HG02588 (cell line): ENCODE measurements at regions not wholly inside any gene's neighbourhood (a gene's known extent, or its start where the extent isn't known, plus 50 kb on each side); places are given as distances from the start of the nearest gene placed in this dataset.

Source experiments
- ATAC-seq: cut with Tn5 transposase; IDR thresholded peaks from one replicate; pipeline ENCODE4 v1.9.1; 2021; ENCODE audit warnings: mild to moderate bottlenecking, moderate library complexity; ENCODE audit not compliant: unreplicated experiment

GRCh38 chr15:62431817-62432216, 266.7 kb upstream of the C2CD4B start:
- ATAC-seq: no peak

GRCh38 chr15:62432702-62433398, 267.8 kb upstream of the C2CD4B start:
- no peak for ATAC-seq

GRCh38 chr15:62436235-62436634, 271.1 kb upstream of the C2CD4B start:
- ATAC-seq: no peak

DNA sequence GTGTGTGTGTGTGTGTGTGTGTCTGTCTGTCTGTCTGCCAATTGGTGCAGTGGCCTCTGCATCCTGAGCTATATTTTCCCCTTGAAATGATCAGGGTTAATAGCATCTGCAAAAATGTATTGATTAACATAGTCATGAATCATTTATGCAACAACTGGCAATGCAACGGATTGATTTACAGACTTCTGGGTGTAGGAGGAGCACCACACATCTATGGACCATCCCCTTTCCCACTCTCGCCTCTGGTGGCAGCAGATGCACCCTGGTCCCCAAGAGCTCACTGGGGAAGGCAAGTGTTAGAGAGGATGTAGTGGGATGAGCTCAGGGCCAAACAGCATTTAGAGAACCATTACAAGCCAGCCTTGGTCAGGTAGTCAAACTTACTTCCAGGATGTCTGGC, 272.7 kb upstream of the C2CD4B start:
- no peak for ATAC-seq

GRCh38 chr15:62439543-62440016, 274.5 kb upstream of the C2CD4B start:
- no peak for ATAC-seq

DNA sequence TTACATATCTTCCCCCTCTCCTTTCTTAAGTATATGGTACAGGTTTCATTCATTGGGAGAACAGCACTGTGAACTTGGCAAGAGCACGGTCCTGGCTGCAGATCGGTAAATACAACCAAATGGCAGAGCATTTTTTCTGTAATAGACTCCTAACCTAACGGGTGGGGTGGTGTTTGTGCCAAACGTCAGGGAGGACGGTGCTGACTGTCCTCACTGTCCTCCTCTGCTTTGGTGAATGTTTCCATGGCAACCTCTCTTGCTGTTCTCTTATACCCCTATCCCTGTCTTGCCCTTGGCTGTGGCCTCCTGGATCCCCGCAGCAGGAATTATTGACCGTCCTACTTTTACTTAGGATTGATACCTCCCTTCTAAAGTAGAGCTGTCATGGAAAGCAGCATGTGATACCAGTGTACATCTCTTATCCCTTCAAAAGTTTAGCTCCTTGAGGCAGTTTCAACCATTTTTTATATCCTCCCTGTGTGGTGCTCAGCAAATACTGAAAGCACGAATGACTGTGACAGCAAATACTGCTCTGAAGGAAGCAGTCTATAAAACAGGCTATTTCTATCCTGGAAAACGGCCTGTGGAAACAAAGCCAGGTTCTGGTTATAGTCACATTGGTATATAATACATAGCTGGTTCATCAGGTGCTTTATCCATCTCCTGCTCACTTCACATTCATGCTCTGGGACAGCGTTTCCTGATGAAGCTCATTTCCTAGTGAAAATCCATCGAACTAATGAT, 275.4 kb upstream of the C2CD4B start:
- ATAC-seq: no peak

- ATAC-seq: no peak
These were observed 279.3 kb upstream of the C2CD4B start for GRCh38 chr15:62444104-62445022.

DNA sequence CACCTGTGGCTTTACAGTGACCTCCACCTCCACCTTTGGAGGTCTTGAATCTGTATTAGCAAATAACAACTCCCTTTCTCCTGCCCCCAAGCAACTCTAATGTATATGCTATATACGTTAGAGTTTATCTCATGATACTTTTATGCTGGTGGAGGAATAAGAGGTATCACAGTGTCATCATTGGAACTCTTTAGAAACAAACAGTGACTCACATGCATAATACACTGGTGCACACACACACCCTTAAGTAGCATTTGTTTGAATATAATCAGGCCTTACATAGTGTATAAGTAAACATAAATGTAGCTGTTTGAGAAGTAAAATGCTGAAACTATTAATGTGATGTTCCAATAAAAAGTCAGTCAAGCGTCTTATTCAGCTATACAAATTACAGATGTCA, 280.2 kb upstream of the C2CD4B start:
- ATAC-seq: no peak

DNA sequence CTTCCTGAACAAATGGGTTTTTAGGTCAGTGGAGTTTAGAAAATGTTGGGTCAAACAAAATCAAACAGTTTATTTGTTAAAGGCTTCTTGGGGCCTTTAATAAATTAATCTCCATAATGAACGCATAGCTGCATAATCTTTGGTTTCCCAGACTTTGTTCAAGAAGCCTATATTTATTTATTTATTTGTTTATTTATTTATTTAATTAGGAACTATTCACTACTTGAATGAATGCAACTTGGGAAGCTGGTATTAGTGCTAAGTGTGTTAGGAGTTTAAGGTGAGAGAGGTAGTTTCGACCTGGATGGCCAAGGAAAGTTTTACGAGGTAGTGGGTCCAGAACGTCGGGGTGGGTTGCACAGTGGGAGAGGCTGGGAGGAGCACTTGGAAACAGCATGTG, 281.9 kb upstream of the C2CD4B start:
- ATAC-seq: no peak

DNA sequence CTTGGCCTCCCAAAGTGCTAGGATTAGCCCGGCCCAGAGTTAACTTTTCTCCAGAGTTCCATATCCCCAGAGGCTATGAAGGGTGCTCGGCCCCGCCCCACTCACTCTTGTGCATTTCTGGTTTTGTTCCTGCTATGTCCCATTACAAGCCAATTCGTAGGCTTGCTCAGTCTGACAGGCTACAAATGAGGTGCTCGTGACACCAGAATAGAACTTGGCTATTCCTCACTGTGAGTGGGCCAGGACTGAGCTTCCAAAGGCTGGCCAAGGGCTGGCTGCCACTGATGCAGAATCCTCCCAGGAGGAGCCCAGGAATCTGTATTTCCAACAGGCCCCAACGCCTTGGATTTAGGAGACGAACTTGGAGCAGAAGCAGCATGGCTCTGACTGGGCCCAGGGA, 282.7 kb upstream of the C2CD4B start:
- ATAC-seq: no peak

DNA sequence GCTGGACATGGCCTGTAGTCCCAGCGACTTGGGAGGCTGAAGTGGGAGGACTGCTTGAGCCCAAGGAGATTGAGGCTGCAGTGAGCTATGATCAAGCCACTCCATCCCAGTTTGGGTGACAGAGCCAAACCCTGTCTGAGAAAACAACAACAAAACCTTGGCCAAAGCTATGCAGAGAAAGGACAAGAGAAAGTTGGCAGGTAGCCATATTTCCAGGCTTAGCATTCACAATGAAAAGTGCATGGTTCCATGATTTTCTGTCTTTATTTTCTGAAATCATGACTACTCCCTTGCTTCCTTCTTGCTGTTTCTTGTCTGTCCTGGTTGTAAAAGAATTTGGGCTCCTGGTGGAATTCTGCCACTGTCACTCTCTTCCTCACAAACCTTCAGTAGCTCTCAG, 284.6 kb upstream of the C2CD4B start:
- no peak for ATAC-seq

DNA sequence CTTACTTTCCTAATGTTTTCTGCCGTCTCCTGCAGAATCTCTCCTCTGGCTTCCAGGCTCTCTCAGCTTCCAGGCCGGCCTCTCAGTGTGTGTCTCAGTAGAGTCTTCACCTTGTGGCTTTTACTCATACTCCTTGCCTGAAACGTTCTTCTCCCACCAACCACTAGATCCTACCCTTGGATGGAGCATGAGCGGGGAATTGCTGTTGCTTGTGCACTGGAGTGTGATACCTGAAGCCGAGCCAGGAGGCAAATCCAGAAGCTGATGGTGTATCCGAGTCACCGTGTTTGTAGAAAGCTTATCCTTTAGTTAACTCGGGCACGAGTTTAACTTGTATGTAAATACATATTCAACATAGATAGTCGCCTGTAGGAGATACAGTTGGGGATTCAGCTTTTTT, 285.0 kb upstream of the C2CD4B start:
- no peak for ATAC-seq

- ATAC-seq: no peak
These were observed 286.9 kb upstream of the C2CD4B start for GRCh38 chr15:62452026-62452425.

- no peak for ATAC-seq
These were observed 287.6 kb upstream of the C2CD4B start for GRCh38 chr15:62452667-62453066.

GRCh38 chr15:62453375-62453774, 288.3 kb upstream of the C2CD4B start:
- ATAC-seq: no peak

DNA sequence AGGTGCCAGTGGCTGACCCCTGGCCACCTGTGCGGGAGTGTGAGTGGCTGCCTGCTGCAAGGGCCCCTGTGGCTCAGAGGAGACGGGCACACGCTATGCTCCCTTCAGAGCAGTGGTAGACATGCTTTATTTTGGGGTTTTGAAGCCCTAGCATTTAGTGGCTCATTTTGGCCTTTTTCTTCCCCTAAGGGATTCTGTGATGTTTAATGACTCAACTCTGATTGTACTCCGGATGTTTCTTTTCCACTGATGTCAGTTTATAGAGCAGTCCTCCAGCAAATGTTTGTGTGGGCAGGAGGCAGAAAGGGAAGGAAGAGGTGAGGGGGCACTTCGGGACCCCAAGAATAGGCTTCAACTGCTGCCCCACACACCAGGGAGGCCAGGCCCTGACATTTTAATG, 288.9 kb upstream of the C2CD4B start:
- no peak for ATAC-seq

DNA sequence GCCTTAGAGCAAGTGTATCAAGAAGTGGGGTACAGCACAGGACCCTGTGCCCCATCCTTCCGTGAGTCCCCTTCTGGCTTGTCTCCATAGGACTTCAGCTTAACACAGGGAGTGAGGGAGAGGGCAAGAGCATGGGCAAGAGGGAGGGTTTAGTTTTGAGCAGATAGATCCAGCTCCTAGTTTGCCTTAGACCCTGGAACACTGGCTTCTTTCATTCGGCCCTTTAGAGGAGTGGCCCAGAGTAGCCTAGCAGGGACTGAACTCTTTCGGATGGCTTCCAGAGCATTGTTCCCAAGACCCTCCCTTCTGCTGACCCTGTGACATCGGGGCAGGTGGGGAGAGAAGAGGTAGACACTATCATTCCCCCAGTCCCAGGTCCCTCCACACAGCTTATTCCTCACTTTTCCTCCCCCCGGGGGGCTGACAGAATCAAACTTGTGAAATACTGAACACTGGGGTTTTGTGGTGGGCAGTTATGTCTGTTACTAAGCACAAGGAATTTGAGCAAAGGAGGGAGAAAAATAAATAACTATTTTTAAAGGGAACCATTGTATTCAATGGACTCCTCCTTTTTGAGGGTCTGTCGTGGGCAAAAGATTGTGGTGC, 289.6 kb upstream of the C2CD4B start:
- ATAC-seq: no peak

DNA sequence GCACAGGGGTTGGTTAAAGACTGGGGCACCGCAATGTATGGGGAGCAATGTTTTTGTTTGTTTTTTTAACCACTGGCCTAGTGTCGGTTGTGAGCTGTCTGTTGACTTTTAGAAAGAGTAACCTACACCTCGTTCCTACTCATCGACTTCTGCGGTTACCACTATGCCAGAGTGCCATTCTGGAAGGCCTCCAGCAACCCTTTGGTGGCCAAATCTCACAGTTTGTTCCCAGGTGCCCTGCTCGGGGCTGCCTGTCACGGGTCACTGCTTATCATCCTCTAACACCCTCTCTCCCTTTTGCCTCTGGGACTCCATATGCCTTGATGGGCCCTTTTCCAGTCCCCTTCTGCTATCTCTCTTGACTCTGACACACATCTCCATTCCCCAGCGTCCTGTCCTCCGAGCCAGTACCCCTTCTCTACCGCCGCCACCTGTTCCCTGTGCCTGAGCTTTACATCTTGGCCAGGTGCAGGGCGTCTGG, 290.4 kb upstream of the C2CD4B start:
- no peak for ATAC-seq

DNA sequence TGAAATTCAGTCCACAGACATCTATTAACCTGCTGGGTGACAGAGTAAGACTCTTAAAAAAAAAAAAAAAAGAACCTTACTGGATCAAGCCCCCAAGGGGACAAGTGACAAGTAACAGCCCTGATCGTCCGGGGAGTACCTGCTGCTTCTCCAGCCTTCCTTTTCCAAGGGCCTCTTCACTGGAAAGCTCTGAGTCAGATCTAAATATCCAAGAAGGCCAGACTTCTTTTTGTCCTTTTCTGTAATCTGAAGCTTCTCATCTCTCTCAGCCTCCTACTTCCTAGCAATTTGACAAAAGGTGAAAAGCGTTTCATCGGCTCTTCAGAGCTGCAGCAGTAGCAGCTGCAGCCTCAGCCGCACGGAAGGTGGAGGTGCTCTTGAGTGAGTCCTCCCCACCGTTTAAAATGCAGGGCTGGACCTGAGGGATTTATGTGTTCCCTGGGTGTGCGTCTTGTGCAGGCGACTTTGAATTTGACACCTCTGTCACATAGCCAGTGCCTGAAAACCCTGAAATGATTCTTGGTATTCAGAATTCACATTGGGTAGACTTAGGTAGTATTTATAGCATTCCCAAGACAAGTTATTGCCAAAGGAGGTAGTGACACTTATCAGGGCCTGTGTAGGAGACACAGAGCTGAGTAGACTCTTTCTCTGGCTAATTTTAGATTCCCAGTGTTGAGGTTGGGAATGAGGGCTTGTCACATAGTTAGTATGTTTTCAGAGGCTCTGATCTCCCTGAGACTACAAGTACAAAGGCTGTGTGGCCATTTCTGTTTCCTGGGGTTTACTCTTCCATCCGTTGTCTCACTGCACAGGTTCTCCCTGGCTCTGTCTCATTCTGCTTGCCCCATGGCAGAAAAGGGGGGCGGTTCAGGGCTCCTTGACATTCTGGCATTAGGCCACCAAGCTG, 291.2 kb upstream of the C2CD4B start:
- ATAC-seq: no peak

- ATAC-seq: no peak
These were observed 292.0 kb upstream of the C2CD4B start for GRCh38 chr15:62457100-62457499.
